OCI-LY3 (cell line): ENCODE measurements at regions not wholly inside any gene's neighbourhood (a gene's known extent, or its start where the extent isn't known, plus 50 kb on each side); places are given as distances from the start of the nearest gene placed in this dataset.

ENCODE experiments used
- EZH2phosphoT487 ChIP-seq: fragments of 200-600 bp; shearing (Covaris generic); IDR thresholded peaks from 2 replicates; pipeline ENCODE4 v1.6.1; 2018; ENCODE audit warnings: antibody characterized with exemption, mixed run types, low read depth
- TF ChIP-seq, protein P1 (sequence below): fragments of 200-600, 300-600 bp; sonication (generic); IDR thresholded peaks from 2 replicates; pipeline ENCODE4 v1.5.1; 2014; ENCODE audit warnings: antibody characterized with exemption, low read length, low read depth

- TF ChIP-seq, protein P1, sequence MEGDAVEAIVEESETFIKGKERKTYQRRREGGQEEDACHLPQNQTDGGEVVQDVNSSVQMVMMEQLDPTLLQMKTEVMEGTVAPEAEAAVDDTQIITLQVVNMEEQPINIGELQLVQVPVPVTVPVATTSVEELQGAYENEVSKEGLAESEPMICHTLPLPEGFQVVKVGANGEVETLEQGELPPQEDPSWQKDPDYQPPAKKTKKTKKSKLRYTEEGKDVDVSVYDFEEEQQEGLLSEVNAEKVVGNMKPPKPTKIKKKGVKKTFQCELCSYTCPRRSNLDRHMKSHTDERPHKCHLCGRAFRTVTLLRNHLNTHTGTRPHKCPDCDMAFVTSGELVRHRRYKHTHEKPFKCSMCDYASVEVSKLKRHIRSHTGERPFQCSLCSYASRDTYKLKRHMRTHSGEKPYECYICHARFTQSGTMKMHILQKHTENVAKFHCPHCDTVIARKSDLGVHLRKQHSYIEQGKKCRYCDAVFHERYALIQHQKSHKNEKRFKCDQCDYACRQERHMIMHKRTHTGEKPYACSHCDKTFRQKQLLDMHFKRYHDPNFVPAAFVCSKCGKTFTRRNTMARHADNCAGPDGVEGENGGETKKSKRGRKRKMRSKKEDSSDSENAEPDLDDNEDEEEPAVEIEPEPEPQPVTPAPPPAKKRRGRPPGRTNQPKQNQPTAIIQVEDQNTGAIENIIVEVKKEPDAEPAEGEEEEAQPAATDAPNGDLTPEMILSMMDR = no peak
- TF ChIP-seq EZH2phosphoT487 = no peak
Measured at GRCh38 chr14:39991041-39991440, 558.8 kb upstream of the FBXO33 start.
